Heart left ventricle (tissue), 13 donors: ENCODE measurements at regions not wholly inside any gene's neighbourhood (a gene's known extent, or its start where the extent isn't known, plus 50 kb on each side); places are given as distances from the start of the nearest gene placed in this dataset.

Experiments
- CTCF ChIP-seq, 12 donors: fragments of 200-600 bp; sonication (generic) in 4 of 12; IDR thresholded peaks; one replicate each; pipeline versions ENCODE4 v1.5.0 to v1.8.0; 2018 to 2022; ENCODE audit warnings: antibody characterized with exemption in 12 of 12, mild to moderate bottlenecking in 5 of 12
- POLR2A ChIP-seq, 2 donors: fragments of 450-650 bp; IDR thresholded peaks; one replicate each; pipeline ENCODE4 v1.6.1; 2017; ENCODE audit warnings: antibody characterized with exemption in 2 of 2, mild to moderate bottlenecking in 2 of 2, moderate library complexity in 2 of 2
- donor health status: ischemic (EF 13 %, LVEDD 7.1; RV severe dilation, severe dysfunction).
- donor health status: DM: no; HTN: yes; CAD: no.
- donor health status: DM: no; HTN: no; CAD: no.
- donor health status: ischemic (EF 25% LVEDD 6.9; RV normal size, moderate dysfunction).
- donor health status: ischemic (EF 25% LVEDD 5.7; RV mildly dilated, moderate dysfunction).
- donor health status: ischemic (EF 35%, LVEDD 5.7; RV mildly dilated, moderate dysfunction).
- donor health status: nonischemic (EF 11% LVEDD 7.7; RV severe dilation, severe dysfunction).
- donor health status: DM: yes; HTN: yes; CAD: no.
- donor health status: PGD.
- donor health status: ischemic (EF 29% LVEDD 5.4; RV normal size, mild dysfunction).
- donor health status: nonischemic (EF 23%, LVEDD 6.1; RV moderate dilation, normal function).

- no peak for TF ChIP-seq CTCF (IDR thresholded peaks at IDR 0.05)
- TF ChIP-seq POLR2A (IDR thresholded peaks at IDR 0.05) = no peak
These were observed 509.8 kb downstream of the CENPC start for GRCh38 chr4:67035501-67035900.
